SU-DHL-6 (cell line): ENCODE measurements at regions not wholly inside any gene's neighbourhood (a gene's known extent, or its start where the extent isn't known, plus 50 kb on each side); places are given as distances from the start of the nearest gene placed in this dataset.

Experiments
- H2AFZ ChIP-seq: fragments of 200-600 bp; sonication (generic); 2 replicates; pipeline ENCODE4 v1.6.1; 2014; ENCODE audit warnings: low read depth, mild to moderate bottlenecking, moderate library complexity, mixed read lengths, antibody characterized with exemption, low read length; ENCODE audit not compliant: severe bottlenecking
- H3F3A ChIP-seq: fragments of 200-600 bp; shearing (Covaris generic); 2 replicates; pipeline ENCODE4 v1.6.0; 2016; ENCODE audit warnings: antibody characterized with exemption, mild to moderate bottlenecking; ENCODE audit not compliant: insufficient read depth
- H3K27ac ChIP-seq: fragments of 200-600 bp; sonication (generic); 2 replicates; pipeline ENCODE4 v1.5.1; 2016; ENCODE audit warnings: low read depth, mild to moderate bottlenecking, low read length, moderate library complexity, mixed read lengths
- H3K27me3 ChIP-seq: fragments of 200-600 bp; sonication (generic), shearing (Covaris generic); 2 replicates; pipeline ENCODE4 v1.6.0; 2014; ENCODE audit warnings: mild to moderate bottlenecking, low read length
- H3K36me3 ChIP-seq: fragments of 200-600 bp; sonication (generic); 2 replicates; pipeline ENCODE4 v1.6.1; 2014; ENCODE audit warnings: mild to moderate bottlenecking, low read length, mixed read lengths
- H3K4me2 ChIP-seq: fragments of 300-600, 200-600 bp; shearing (Covaris generic), sonication (generic); 2 replicates; pipeline ENCODE4 v1.6.0; 2014; ENCODE audit warnings: low read length, low read depth, mild to moderate bottlenecking; ENCODE audit not compliant: poor library complexity, severe bottlenecking
- H3K4me3 ChIP-seq: fragments of 200-600 bp; sonication (generic); 2 replicates; pipeline ENCODE4 v1.5.1; 2014; ENCODE audit warnings: antibody characterized with exemption, low read length, mild to moderate bottlenecking, mixed read lengths; ENCODE audit not compliant: insufficient read depth, poor library complexity, severe bottlenecking
- H3K79me2 ChIP-seq: fragments of 200-600 bp; sonication (generic); 2 replicates; pipeline ENCODE4 v1.6.1; 2014; ENCODE audit warnings: mild to moderate bottlenecking, low read length, moderate library complexity; ENCODE audit not compliant: insufficient read depth
- H3K9ac ChIP-seq: fragments of 200-600 bp; sonication (generic); 2 replicates; pipeline ENCODE4 v1.7.0; 2014; ENCODE audit warnings: mild to moderate bottlenecking, low read length
- H3K9me2 ChIP-seq: fragments of 200-600 bp; sonication (generic); replicated peaks from 2 replicates; pipeline ENCODE4 v1.6.1; 2014; ENCODE audit warnings: low read length; ENCODE audit not compliant: insufficient read depth
- H3K9me3 ChIP-seq: fragments of 200-600 bp; sonication (generic); 2 replicates; pipeline ENCODE4 v1.6.1; 2014; ENCODE audit warnings: low read length, mixed read lengths; ENCODE audit not compliant: insufficient read depth
- H4K20me1 ChIP-seq: fragments of 200-600 bp; sonication (generic); 2 replicates; pipeline ENCODE4 v1.6.1; 2014; ENCODE audit warnings: low read depth, mild to moderate bottlenecking, antibody characterized with exemption, low read length, moderate library complexity, mixed read lengths
- EZH2phosphoT487 ChIP-seq: fragments of 200-600 bp; sonication (generic), shearing (Covaris generic); conservative IDR thresholded peaks from 2 replicates; pipeline ENCODE4 v1.6.1; 2018; ENCODE audit warnings: mild to moderate bottlenecking, antibody characterized with exemption, low read length, moderate library complexity, mixed read lengths
- TF ChIP-seq, protein P1 (sequence below): fragments of 200-600 bp; sonication (generic); IDR thresholded peaks from one replicate; pipeline ENCODE4 v1.5.1; 2017; ENCODE audit warnings: antibody characterized with exemption, mild to moderate bottlenecking, low read length, moderate library complexity; ENCODE audit not compliant: insufficient read depth, poor library complexity, severe bottlenecking

DNA sequence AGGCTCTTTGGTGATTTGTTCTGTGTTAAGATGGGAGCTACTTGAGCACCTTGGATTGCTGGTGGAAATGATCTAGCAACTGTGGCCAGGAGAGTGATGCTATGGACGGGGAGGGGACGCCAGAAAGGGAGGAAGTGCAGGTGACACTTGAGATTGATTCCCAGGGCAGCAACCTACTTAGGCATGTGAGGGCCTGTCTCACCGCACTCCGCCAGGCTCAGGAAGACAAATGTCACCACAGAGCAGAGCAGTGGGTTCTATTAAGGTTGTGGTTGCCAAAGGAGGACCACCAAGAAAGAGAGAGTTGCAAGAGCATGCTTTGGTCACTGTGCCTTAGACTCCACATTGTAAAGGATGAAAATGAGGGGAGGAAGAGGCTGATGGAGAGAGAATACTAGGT, 404.3 kb downstream of the IRX1 start:
- H3K27ac ChIP-seq, result no peak overlapping the region
- H2AFZ ChIP-seq, result no peak overlapping the region
- no peaks in the 10 kb centered on the region for H3K36me3 ChIP-seq
- H3K9me2 ChIP-seq, result no peaks in the 10 kb centered on the region
- no peaks in the 10 kb centered on the region for H3F3A ChIP-seq
- no peaks in the 10 kb centered on the region for H4K20me1 ChIP-seq
- no peak overlapping the region for H3K4me3 ChIP-seq
- H3K79me2 ChIP-seq, result no peaks in the 10 kb centered on the region
- H3K4me2 ChIP-seq, result no peak overlapping the region
- TF ChIP-seq, protein P1, sequence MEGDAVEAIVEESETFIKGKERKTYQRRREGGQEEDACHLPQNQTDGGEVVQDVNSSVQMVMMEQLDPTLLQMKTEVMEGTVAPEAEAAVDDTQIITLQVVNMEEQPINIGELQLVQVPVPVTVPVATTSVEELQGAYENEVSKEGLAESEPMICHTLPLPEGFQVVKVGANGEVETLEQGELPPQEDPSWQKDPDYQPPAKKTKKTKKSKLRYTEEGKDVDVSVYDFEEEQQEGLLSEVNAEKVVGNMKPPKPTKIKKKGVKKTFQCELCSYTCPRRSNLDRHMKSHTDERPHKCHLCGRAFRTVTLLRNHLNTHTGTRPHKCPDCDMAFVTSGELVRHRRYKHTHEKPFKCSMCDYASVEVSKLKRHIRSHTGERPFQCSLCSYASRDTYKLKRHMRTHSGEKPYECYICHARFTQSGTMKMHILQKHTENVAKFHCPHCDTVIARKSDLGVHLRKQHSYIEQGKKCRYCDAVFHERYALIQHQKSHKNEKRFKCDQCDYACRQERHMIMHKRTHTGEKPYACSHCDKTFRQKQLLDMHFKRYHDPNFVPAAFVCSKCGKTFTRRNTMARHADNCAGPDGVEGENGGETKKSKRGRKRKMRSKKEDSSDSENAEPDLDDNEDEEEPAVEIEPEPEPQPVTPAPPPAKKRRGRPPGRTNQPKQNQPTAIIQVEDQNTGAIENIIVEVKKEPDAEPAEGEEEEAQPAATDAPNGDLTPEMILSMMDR, result no peak
- TF ChIP-seq EZH2phosphoT487, result no peak
- H3K9me3 ChIP-seq, result no peaks in the 10 kb centered on the region
- H3K27me3 ChIP-seq, result no peaks in the 10 kb centered on the region
- H3K9ac ChIP-seq, result no peak overlapping the region

DNA sequence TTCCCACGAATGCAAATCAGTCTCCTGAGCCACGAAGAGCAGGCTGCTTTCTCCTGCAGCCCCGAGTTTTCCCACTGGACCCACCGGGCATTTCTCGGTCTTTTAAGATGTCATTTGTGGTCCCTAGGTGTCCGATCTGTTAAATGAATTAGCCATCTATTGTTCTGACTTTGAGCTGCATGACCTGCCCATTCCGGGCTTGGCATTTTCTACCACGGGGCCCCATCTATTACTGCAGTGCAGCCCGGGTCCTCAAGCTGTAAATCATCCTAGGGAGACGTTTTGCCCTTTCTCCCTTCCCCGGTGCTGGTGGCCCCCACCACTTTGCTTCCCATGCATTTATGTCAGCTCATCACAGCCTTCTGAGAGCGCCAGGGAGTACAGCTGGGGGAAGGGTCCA, 405.4 kb downstream of the IRX1 start:
- no peak overlapping the region for H3K4me3 ChIP-seq
- H2AFZ ChIP-seq, result no peak overlapping the region
- H3K79me2 ChIP-seq, result no peaks in the 10 kb centered on the region
- H3K9me3 ChIP-seq, result no peaks in the 10 kb centered on the region
- no peaks in the 10 kb centered on the region for H4K20me1 ChIP-seq
- no peak overlapping the region for H3K9ac ChIP-seq
- no peak overlapping the region for H3K4me2 ChIP-seq
- H3K9me2 ChIP-seq, result no peaks in the 10 kb centered on the region
- H3K27me3 ChIP-seq, result no peaks in the 10 kb centered on the region
- H3K36me3 ChIP-seq, result no peaks in the 10 kb centered on the region
- no peak overlapping the region for H3K27ac ChIP-seq
- H3F3A ChIP-seq, result no peaks in the 10 kb centered on the region
- TF ChIP-seq, protein P1, result no peak
- no peak for TF ChIP-seq EZH2phosphoT487

DNA sequence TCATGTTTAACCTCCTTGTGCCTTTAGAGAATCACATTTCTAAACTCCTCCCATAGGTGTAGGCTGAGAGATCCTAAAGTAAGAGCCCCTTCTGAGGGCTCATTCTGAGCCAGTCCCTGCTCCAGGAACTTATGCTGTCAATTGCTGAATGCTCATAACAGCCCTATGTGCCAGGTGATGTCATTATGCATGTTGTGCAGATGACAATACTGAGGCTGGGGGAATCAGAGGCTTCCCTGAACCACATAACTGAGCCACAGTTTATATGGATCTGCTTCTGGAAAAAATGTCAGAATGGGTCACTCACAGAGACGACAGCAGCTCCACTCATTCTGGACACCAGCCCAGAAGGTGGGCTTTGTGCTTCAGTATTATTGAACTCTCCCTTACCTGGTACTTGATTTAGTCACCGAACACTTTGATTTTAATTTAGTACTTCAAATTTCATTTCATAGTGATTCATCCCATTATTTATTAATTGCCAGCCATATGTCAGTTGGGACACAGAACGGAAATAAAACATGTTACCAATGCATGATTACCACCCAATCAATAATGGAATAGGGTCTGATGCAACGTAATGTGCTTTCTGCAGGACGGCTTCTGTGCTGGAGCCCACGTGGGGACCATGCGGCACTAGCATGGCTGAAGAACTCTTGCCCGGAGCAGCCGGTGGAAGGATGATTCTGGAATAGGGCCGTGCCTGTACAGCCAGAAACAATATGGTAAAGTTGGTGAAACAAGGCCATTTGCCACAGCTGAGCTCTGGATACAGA, 406.3 kb downstream of the IRX1 start:
- Histone ChIP-seq H3F3A (no peaks in the 10 kb centered on the region), H3K9me3 (no peaks in the 10 kb centered on the region), H3K9me2 (no peaks in the 10 kb centered on the region), H3K4me2 (no peak overlapping the region), H2AFZ (no peak overlapping the region), H4K20me1 (no peaks in the 10 kb centered on the region), H3K79me2 (no peaks in the 10 kb centered on the region), H3K4me3 (no peak overlapping the region), H3K9ac (no peak overlapping the region), H3K27ac (no peak overlapping the region), H3K27me3 (no peaks in the 10 kb centered on the region), H3K36me3 (no peaks in the 10 kb centered on the region)
- no peak for TF ChIP-seq EZH2phosphoT487
- TF ChIP-seq, protein P1, result no peak
